GM19467 (cell line): ENCODE measurements at regions not wholly inside any gene's neighbourhood (a gene's known extent, or its start where the extent isn't known, plus 50 kb on each side); places are given as distances from the start of the nearest gene placed in this dataset.

Source experiments
- ATAC-seq: cut with Tn5 transposase; IDR thresholded peaks from one replicate; pipeline ENCODE4 v1.9.1; 2021; ENCODE audit warnings: mild to moderate bottlenecking, moderate library complexity; ENCODE audit not compliant: unreplicated experiment

DNA sequence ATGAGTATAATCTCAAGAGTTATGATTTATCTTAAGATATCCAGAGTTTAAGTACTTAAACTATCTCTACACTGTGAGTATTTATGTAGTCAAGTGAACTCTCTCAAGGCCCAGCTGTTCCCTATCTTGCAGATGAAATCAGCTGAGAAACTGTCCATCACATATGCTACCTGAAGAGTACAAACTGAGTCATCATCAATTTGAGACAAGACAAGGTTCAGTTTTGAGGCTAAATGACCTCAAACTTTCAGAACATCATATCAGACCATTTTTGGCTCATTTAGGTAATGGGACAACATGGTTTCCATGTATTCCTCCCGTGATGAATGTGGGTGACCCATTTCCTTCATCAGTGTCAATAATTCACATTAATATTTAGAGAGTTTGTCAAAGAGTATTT is 53.1 kb upstream of the AUTS2 start:
- no peak for ATAC-seq
